ENCODE measurements at regions not wholly inside any gene's neighbourhood (a gene's known extent, or its start where the extent isn't known, plus 50 kb on each side); places are given as distances from the start of the nearest gene placed in this dataset.

DNA sequence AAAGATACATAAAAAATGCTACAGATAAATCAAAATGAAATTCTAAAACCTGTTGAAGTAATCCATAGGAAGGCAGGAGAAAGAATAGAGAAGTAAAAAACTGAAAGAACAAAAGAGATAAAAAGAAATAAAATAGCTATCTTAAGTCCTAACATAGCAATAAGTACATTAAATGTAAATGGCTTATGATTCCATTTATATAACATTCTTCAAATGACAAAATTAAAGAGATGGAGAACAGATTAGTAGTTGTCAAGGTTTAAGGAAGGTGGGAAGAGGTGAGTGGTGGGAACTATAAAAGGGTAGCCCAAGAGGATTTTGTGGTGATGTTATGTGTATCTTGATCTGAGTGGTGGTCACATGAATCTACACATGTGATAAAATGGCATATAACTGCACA, 254.8 kb downstream of the FAM76B start:
- no peaks in the 10 kb centered on the region for H3K27me3 ChIP-seq (replicated peaks; ENCODE audit: control insufficient read depth, insufficient read depth, low read length)
- H3K4me1 ChIP-seq = no peaks in the 10 kb centered on the region
- TF ChIP-seq, protein P1, sequence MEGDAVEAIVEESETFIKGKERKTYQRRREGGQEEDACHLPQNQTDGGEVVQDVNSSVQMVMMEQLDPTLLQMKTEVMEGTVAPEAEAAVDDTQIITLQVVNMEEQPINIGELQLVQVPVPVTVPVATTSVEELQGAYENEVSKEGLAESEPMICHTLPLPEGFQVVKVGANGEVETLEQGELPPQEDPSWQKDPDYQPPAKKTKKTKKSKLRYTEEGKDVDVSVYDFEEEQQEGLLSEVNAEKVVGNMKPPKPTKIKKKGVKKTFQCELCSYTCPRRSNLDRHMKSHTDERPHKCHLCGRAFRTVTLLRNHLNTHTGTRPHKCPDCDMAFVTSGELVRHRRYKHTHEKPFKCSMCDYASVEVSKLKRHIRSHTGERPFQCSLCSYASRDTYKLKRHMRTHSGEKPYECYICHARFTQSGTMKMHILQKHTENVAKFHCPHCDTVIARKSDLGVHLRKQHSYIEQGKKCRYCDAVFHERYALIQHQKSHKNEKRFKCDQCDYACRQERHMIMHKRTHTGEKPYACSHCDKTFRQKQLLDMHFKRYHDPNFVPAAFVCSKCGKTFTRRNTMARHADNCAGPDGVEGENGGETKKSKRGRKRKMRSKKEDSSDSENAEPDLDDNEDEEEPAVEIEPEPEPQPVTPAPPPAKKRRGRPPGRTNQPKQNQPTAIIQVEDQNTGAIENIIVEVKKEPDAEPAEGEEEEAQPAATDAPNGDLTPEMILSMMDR (IDR thresholded peaks at IDR 0.05; ENCODE audit: insufficient read depth in 1 of 2, low read depth in 1 of 2, low read length in 1 of 2, severe bottlenecking in 1 of 2, unreplicated experiment in 1 of 2) = no peak
- H3K36me3 ChIP-seq (ENCODE audit: control insufficient read depth, insufficient read depth, low read length) = no peaks in the 10 kb centered on the region
- Mint-ChIP-seq H3K4me1 (ENCODE audit: low read depth, unreplicated experiment) (no peaks in the 10 kb centered on the region), H3K36me3 (ENCODE audit: insufficient read depth, unreplicated experiment) (no peaks in the 10 kb centered on the region), H3K27me3 (ENCODE audit: insufficient read depth, unreplicated experiment) (peaks cover 8% of the 10 kb centered on the region), H3K9me3 (ENCODE audit: unreplicated experiment) (peaks cover 20% of the 10 kb centered on the region), H3K27ac (ENCODE audit: unreplicated experiment) (no peak overlapping the region), H3K4me3 (ENCODE audit: unreplicated experiment) (no peak overlapping the region)
- H3K4me3 ChIP-seq (ENCODE audit: low read depth, low read length) = no peak overlapping the region
- POLR2A ChIA-PET = no interaction called here
- CTCF ChIA-PET = no interaction called here
- H3K9me3 ChIP-seq = peaks cover 15% of the 10 kb centered on the region; the same call in 1 of the 2 replicates
- DNase-seq = no peak
- no TSS peak for BruUV-seq (replicated peaks)
- intact Hi-C loops (cut with micrococcal nuclease; ENCODE audit: unreplicated experiment) = loop anchor here (5.0 kb wide), 1 partner anchor 172 kb away; no protein-coding TSS in a partner anchor

DNA sequence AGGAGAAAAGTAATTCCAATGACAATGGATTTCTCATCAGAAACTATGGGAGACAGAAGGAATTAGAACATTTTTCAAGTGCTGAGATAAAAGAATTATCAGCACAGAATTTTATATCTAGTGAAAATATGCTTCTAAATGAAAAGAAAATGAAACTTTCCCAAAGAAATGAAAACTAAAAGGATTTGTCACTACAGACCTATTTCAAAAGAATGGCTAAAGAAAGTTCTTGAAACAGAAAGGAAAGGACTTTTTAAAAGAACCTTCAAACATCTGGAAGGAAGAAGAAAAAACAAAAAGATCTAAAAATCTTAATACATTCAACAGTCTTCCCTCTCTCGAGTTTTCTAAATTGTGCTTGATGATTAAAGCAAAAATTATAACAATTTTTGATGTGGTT, 255.4 kb downstream of the FAM76B start:
- Histone ChIP-seq H3K27me3 (replicated peaks; ENCODE audit: control insufficient read depth, insufficient read depth, low read length) (no peaks in the 10 kb centered on the region), H3K4me3 (ENCODE audit: low read depth, low read length) (no peak overlapping the region), H3K9me3 (peaks cover 15% of the 10 kb centered on the region; the same call in 1 of the 2 replicates), H3K4me1 (no peaks in the 10 kb centered on the region), H3K36me3 (ENCODE audit: control insufficient read depth, insufficient read depth, low read length) (no peaks in the 10 kb centered on the region)
- peaks cover 7% of the 10 kb centered on the region for H3K27me3 Mint-ChIP-seq (ENCODE audit: insufficient read depth, unreplicated experiment)
- no peak overlapping the region for H3K27ac Mint-ChIP-seq (ENCODE audit: unreplicated experiment)
- no peak for DNase-seq
- ChIA-PET POLR2A (no interaction called here), CTCF (no interaction called here)
- BruUV-seq (replicated peaks) = no TSS peak
- H3K4me3 Mint-ChIP-seq (ENCODE audit: unreplicated experiment) = no peak overlapping the region
- TF ChIP-seq, protein P1 (IDR thresholded peaks at IDR 0.05; ENCODE audit: insufficient read depth in 1 of 2, low read depth in 1 of 2, low read length in 1 of 2, severe bottlenecking in 1 of 2, unreplicated experiment in 1 of 2) = no peak
- no peaks in the 10 kb centered on the region for H3K36me3 Mint-ChIP-seq (ENCODE audit: insufficient read depth, unreplicated experiment)
- H3K9me3 Mint-ChIP-seq (ENCODE audit: unreplicated experiment) = peaks cover 20% of the 10 kb centered on the region
- H3K4me1 Mint-ChIP-seq (ENCODE audit: low read depth, unreplicated experiment) = no peaks in the 10 kb centered on the region
- intact Hi-C loops (cut with micrococcal nuclease; ENCODE audit: unreplicated experiment) = no loop called here

DNA sequence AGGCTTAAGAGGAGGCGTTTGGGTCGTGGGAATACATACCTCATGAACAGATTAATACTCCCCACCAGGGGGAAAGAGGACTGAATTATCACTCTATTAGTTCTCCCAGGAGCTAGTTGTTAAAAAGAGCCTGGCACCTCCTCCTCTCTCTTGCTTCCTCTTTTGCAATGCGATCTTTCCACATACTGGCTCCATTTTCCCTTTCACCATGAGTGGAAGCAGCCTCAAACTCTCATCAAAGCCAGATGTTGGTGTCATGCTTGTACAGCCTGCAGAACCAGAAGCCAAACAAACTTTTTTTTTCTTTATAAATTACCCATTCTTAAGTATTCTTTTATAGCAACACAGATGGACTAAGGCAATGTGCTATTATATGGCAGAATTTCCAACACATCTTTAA, 258.5 kb downstream of the FAM76B start:
- Histone ChIP-seq H3K4me3 (ENCODE audit: low read depth, low read length) (no peak overlapping the region), H3K9me3 (peaks cover 15% of the 10 kb centered on the region; the same call in 1 of the 2 replicates), H3K36me3 (ENCODE audit: control insufficient read depth, insufficient read depth, low read length) (no peaks in the 10 kb centered on the region), H3K27me3 (replicated peaks; ENCODE audit: control insufficient read depth, insufficient read depth, low read length) (no peaks in the 10 kb centered on the region), H3K4me1 (no peaks in the 10 kb centered on the region)
- no TSS peak for BruUV-seq (replicated peaks)
- intact Hi-C loops (cut with micrococcal nuclease; ENCODE audit: unreplicated experiment) = no loop called here
- DNase-seq = no peak
- Mint-ChIP-seq H3K9me3 (ENCODE audit: unreplicated experiment) (peaks cover 20% of the 10 kb centered on the region), H3K4me3 (ENCODE audit: unreplicated experiment) (no peak overlapping the region), H3K27me3 (ENCODE audit: insufficient read depth, unreplicated experiment) (peaks cover 5% of the 10 kb centered on the region), H3K27ac (ENCODE audit: unreplicated experiment) (no peak overlapping the region), H3K36me3 (ENCODE audit: insufficient read depth, unreplicated experiment) (no peaks in the 10 kb centered on the region), H3K4me1 (ENCODE audit: low read depth, unreplicated experiment) (no peaks in the 10 kb centered on the region)
- POLR2A ChIA-PET = no interaction called here
- TF ChIP-seq, protein P1 (IDR thresholded peaks at IDR 0.05; ENCODE audit: insufficient read depth in 1 of 2, low read depth in 1 of 2, low read length in 1 of 2, severe bottlenecking in 1 of 2, unreplicated experiment in 1 of 2) = no peak
- CTCF ChIA-PET = no interaction called here

Data from Caco-2 (cell line).